ENCODE measurements at regions not wholly inside any gene's neighbourhood (a gene's known extent, or its start where the extent isn't known, plus 50 kb on each side); places are given as distances from the start of the nearest gene placed in this dataset.

GRCh38 chr2:59997371-59997770 is 556.1 kb downstream of the BCL11A start:
- no peaks in the 10 kb centered on the region for H3K36me3 ChIP-seq
- H3K27ac ChIP-seq, result no peak overlapping the region
- H3K4me1 ChIP-seq, result no peaks in the 10 kb centered on the region
- no peaks in the 10 kb centered on the region for H3K27me3 ChIP-seq
- no peak for DNase-seq
- no peak for TF ChIP-seq CTCF (IDR thresholded peaks at IDR 0.05)
- no peak for ATAC-seq
- no peaks in the 10 kb centered on the region for H3K9me3 ChIP-seq
- WGBS, 2 donors, result 83 to 89% methylated on average over 3 of the region's 3 CpGs
- H3K4me3 ChIP-seq, result no peak overlapping the region
- intact Hi-C loops (cut with DNase I), result no loop called here

- no peak for ATAC-seq
- TF ChIP-seq CTCF (IDR thresholded peaks at IDR 0.05), result no peak
Observed at GRCh38 chr2:59996855-59997254, 556.6 kb downstream of the BCL11A start.

DNA sequence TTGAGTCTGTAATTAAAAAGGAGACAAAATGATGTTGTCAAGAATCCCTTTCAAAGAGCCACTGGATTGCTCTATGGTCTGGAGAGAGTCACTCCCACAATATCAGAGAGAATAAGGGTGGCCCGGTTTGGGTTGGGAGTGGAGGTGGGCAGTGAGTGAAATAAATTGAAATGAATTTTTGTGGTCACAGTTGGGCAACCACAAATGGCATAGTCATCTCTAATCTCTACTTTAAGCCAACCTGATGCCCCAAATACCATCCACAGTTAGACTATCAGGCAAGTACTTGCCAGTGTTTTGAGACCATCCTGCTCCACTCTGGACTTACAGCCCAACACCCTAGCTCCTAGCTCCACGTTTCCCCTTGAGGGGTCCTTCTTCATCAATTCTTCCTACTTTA is 559.7 kb downstream of the BCL11A start:
- H3K4me1 ChIP-seq, result no peaks in the 10 kb centered on the region
- ATAC-seq, result no peak
- 61 to 76% methylated on average over 2 of the region's 2 CpGs for WGBS, 2 donors

More at GRCh38 chr2:59996855-59997254, 556.6 kb downstream of the BCL11A start:
- no peaks in the 10 kb centered on the region for H3K36me3 ChIP-seq
- H3K27me3 ChIP-seq, result no peaks in the 10 kb centered on the region
- no peak for DNase-seq
- WGBS, 2 donors, result 77 to 91% methylated on average over 3 of the region's 3 CpGs
- no peak overlapping the region for H3K4me3 ChIP-seq
- H3K27ac ChIP-seq, result no peak overlapping the region
- intact Hi-C loops (cut with DNase I), result no loop called here
- H3K9me3 ChIP-seq, result no peaks in the 10 kb centered on the region
- no peaks in the 10 kb centered on the region for H3K4me1 ChIP-seq

GRCh38 chr2:59988341-59988740 is 565.1 kb downstream of the BCL11A start:
- intact Hi-C loops (cut with DNase I), result no loop called here
- Histone ChIP-seq H3K4me3 (no peak overlapping the region), H3K27me3 (no peaks in the 10 kb centered on the region), H3K4me1 (no peaks in the 10 kb centered on the region), H3K9me3 (no peaks in the 10 kb centered on the region), H3K36me3 (no peaks in the 10 kb centered on the region), H3K27ac (no peak overlapping the region)
- DNase-seq, result no peak
- ATAC-seq, result no peak
- TF ChIP-seq CTCF (IDR thresholded peaks at IDR 0.05), result no peak

More for the DNA sequence above, 559.7 kb downstream of the BCL11A start:
- TF ChIP-seq CTCF (IDR thresholded peaks at IDR 0.05), result no peak
- DNase-seq, result no peak
- Histone ChIP-seq H3K4me3 (no peak overlapping the region), H3K27me3 (no peaks in the 10 kb centered on the region), H3K9me3 (no peaks in the 10 kb centered on the region), H3K27ac (no peak overlapping the region), H3K36me3 (no peaks in the 10 kb centered on the region)
- intact Hi-C loops (cut with DNase I), result no loop called here

- 83 to 85% methylated on average over 4 of the region's 4 CpGs for WGBS, 2 donors
- no peaks in the 10 kb centered on the region for H3K36me3 ChIP-seq
- intact Hi-C loops (cut with DNase I), result no loop called here
Observed at GRCh38 chr2:59986511-59986910, 566.9 kb downstream of the BCL11A start.

More at GRCh38 chr2:59986511-59986910, 566.9 kb downstream of the BCL11A start:
- no peak for TF ChIP-seq CTCF (IDR thresholded peaks at IDR 0.05)
- H3K4me1 ChIP-seq, result no peaks in the 10 kb centered on the region
- no peaks in the 10 kb centered on the region for H3K27me3 ChIP-seq
- DNase-seq (no peak), ATAC-seq (no peak)
- H3K27ac ChIP-seq, result no peak overlapping the region
- no peak overlapping the region for H3K4me3 ChIP-seq
- no peaks in the 10 kb centered on the region for H3K9me3 ChIP-seq

Data from heart right ventricle (tissue), 16 donors.